ENCODE measurements at regions not wholly inside any gene's neighbourhood (a gene's known extent, or its start where the extent isn't known, plus 50 kb on each side); places are given as distances from the start of the nearest gene placed in this dataset.
"Not testable (repeated sequence)": the region's sequence is repeated elsewhere in the genome, so short reads cannot be mapped to it uniquely, and the experiment has no call there.

DNA sequence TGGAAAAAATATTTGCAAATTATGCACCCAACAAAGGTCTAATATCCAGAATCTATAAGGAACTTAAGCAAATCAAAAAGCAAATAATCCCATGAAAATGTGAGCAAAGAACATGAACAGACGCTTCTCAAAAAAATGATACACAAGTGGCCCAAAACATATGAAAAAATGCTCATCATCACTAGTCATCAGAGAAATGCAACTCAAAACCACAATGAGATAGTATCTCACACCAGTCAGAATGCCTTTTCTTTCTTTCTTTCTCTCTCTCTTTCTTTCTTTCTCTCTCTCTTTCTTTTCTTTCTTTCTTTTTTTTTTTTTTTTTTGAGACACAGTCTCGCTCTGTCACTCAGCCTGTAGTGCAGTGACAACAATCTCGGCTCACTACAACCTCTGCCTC is 602.9 kb upstream of the TBL1XR1 start:
- TF ChIP-seq, protein P1, sequence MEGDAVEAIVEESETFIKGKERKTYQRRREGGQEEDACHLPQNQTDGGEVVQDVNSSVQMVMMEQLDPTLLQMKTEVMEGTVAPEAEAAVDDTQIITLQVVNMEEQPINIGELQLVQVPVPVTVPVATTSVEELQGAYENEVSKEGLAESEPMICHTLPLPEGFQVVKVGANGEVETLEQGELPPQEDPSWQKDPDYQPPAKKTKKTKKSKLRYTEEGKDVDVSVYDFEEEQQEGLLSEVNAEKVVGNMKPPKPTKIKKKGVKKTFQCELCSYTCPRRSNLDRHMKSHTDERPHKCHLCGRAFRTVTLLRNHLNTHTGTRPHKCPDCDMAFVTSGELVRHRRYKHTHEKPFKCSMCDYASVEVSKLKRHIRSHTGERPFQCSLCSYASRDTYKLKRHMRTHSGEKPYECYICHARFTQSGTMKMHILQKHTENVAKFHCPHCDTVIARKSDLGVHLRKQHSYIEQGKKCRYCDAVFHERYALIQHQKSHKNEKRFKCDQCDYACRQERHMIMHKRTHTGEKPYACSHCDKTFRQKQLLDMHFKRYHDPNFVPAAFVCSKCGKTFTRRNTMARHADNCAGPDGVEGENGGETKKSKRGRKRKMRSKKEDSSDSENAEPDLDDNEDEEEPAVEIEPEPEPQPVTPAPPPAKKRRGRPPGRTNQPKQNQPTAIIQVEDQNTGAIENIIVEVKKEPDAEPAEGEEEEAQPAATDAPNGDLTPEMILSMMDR (IDR thresholded peaks at IDR 0.05): not testable (repeated sequence)
- not testable (repeated sequence) for TF ChIP-seq EZH2 (IDR thresholded peaks at IDR 0.05; ENCODE audit: borderline replicate concordance, insufficient read depth, low read depth, low read length, poor library complexity, severe bottlenecking)
